C1 segment of cervical spinal cord (tissue), 14 donors: ENCODE measurements at regions not wholly inside any gene's neighbourhood (a gene's known extent, or its start where the extent isn't known, plus 50 kb on each side); places are given as distances from the start of the nearest gene placed in this dataset.
"Not testable (repeated sequence)": the region's sequence is repeated elsewhere in the genome, so short reads cannot be mapped to it uniquely, and the experiment has no call there.

ENCODE experiments used
- DNase-seq, 14 donors: peaks; one replicate each; lab custom pipeline; 2025; lab: John Stamatoyannopoulos, UW

DNA sequence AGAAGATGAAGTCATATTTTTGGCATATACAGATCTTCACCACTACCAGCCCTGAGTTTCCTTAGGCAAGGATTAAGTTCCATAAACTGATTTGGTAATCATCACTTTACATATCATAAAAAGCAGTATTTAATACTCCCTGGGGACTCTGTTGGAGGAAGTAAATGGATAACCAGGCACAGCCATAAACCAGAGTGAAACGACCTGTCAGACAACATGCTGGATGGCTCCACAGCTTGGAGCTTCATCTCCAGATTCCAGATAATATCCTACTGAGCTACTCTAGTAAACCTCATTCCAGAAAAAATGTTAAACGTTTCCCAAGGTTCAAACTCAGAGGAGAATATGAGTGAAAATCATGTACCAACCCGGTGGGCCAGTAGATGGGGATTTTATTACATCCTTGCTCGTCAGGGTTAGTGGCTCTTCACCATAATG lies 109.2 kb downstream of the BASP1 start:
- no peak for DNase-seq

DNA sequence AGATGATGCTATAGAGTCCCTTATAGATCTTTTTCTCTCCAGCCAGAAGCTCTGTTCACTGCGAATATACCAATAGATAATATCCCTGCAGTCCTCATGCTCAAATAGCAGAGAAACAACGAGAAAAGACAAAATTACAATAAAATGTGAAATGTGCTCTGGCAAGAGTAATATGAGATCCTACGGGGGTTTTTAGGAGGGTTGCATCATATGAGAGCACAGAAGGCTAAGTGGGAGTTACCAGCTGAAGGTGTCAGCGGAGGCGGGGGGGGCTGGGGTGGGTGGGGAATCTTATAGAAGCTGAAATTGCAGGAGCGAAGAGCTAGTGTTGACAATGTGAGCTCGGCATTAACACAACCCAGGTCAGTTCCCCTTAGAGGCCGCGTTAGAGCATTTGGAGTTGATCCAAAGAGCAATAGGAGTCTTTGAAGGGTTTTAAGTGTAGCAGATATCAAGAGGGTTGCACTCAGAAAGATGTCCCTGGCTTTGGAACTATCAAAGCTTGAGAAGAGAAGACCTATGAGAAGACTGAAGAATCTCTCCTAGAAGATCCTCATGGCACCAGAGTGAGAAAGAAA lies 109.7 kb downstream of the BASP1 start:
- no peak for DNase-seq

DNA sequence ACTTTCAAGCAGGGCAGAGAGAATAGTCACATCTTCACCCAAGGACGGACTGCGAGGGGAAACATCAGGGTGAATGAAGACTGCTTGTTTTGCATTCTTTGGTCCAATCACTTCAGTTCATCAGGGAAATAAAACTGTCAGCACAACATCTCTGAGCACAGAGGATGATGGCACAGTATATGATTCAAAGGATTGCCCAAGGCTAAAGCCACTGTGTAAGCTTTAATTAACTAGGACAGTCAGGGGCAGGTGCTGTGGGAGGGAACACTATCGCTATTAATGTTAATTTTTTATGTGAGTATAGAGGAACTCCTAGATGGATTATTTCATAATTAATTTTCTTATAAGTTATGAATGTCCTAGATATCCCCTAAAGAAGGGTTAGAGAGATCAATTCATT lies 112.1 kb downstream of the BASP1 start:
- DNase-seq, result no peak

DNA sequence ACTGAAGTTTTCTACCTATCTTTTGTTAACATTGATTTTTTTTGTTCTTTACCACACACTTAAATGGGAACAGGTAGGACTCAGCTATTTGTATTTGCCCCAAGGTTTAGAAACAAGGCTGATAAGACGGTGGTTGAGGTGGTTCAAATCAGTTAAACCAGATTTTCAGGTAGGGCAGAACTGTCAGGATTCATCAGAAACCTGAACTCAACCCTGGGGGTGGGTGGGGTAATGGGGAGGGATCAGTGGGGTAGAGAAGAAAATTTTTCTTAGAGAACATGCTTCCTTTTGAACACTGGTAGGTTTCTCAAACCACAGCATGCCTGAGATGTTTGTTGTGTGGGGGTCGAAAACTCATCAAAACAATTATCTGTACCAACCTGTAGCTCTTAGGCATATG lies 113.0 kb downstream of the BASP1 start:
- no peak for DNase-seq

DNA sequence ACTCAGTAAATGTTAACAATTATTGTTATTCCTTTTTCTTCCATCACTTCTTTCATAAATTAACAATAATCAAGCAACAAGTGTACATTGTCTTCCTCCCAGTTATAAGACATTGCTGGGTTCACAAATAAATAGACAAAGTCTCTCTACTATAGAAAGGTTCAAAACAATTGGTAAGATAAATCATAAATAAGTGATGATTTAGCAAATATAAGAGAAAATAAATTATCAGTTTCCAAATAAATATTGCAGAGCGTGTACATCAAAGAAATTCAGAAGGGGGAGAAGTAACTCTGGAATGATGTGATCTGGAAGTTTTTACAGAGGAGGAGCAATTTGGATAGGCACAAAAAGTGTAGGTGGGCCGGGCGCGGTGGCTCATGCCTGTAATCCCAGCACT lies 114.2 kb downstream of the BASP1 start:
- no peak for DNase-seq

DNA sequence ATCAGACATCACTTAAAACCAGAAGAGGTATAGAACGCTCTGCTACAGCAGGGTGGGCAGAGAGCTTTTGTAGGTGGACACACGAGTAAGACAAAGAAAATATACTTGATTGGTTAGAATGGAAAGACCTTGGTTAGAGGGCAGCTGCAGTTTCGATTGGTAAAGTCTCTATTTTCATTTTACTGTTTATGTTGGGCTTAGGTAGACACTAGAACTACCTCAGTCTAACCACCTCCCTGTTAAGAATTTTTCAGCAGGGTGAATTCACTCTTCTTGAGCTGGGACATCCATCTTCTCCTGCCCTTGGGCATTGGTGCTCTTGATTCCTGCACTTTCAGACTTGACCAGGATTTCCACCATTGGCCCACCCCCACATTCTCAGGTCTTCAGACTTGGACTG lies 116.3 kb downstream of the BASP1 start:
- DNase-seq, result no peak

DNA sequence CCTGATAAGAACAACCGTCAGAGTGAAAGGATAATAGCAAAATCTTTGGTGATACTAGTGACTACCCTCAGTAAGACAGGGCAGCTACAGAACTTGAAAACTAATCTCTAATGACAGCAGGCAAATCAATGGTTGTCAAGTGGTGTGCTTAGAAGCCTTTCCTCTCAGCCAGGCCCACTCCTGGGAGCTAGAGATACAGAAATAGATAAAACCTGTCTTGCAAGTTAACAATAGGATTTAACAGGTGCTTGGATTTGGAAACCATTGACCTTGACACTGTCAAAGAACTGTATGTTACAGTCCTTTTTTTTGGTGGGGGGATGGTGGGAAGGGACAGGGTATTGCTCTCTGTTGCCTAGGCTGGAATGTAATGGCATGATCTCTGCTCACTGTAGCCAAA lies 118.6 kb downstream of the BASP1 start:
- DNase-seq, result no peak

DNA sequence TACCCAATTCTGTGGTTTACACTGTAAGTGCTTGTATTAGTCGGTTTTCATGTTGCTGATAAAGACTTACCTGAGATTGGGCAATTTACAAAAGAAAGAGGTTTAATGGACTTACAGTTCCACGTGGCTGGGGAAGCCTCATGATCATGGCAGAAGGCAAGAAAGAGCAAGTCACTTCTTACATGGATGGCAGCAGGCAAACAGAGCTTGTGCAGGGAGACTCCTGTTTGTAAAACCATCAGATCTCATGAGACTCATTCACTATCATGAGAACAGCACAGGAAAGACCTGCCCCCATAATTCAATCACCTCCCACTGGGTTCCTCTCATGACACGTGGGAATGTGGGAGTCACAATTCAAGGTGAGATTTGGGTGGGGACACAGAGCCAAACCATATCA lies 119.3 kb downstream of the BASP1 start:
- DNase-seq, result not testable (repeated sequence)

DNA sequence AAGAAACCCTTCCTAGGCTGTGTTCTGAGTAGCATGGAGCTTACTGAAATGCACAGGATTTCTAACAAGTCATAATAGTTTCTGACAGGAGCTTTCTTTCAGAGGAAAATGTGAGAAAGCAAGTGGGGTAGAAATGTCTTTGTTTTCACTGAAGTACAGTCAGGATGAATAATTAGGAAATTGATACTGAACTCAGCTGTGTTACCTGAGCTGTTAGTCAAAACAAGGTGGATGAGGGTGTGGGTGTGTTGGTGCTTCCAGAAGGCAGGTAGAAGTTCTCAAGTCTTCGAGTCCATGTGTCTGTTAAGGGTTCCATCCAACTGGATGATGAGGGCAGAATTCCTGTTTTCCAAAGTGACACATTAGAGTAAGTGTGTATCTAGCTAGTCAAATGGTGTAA lies 122.4 kb downstream of the BASP1 start:
- no peak for DNase-seq

DNA sequence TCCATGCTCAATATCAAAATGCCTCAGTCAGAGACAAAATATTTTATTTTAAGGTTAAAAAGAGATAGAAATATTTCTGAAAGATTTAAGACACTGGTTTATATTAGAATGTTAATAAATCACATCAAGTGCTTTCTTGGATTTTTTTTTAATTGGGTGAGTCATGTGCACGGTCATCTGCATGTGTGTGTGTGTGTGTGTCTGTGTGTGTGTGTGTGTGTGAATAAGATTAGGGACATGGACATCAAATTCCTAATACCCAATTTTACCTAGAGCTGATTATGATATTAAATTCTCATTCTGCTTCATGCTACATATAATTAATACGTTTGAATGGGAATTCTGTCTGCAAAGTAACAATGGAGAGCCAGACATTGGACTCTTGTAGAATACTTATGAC lies 122.9 kb downstream of the BASP1 start:
- no peak for DNase-seq

DNA sequence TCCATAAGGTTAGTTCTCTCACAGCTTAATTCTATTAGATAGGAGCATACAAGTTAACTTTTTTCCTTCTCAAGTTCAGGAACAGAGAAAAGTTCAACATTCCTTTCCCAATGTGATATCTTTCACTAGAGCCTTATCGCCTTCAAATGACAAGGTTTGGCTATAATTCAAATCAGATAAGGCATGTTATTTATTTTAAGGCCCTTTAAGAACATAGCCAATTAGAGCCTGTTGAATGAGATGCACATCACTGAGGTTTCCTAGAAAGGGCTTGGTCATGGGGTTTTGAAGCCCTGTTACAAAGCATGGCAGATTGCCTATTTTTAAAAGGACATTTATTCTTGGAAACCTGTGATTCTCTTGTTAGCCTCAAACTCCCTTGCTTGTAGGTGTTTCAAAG lies 123.4 kb downstream of the BASP1 start:
- no peak for DNase-seq

DNA sequence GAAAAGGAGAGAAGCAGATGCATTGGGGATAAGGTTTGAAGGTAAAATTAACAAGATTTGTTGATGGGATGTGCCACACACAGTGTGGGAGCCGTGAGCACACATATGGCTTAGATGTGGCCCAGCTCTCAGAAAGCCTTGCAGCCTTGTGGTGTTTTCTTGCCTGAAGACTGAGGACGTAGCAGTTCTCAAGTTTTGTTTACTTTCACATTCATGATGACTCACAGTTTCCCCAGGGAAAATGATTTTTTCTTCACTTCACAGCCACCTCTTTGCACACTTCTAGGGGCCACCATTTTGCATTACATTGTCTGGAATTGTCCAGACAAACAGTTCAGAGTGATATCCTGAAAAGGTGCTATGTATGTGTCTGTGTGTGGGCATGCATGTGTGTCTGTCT lies 126.2 kb downstream of the BASP1 start:
- DNase-seq, result no peak

DNA sequence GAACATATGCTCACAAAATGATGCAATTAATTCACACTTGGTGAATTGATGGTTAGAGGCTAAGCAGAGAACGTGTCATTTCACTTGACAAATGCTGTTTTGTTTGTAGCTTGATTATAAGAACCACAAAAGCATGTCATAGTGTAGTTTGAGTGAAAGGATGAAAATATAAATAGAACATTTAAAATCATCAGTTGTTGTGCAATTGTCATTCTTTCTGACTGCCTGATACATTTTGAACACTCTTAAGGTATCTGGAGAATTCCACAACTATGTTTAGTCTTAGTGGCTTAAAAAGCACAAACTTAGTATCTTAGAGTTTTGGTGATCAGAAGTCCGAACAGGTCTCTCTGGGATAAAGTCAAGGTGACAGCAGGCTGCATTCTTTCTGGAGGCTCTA lies 129.4 kb downstream of the BASP1 start:
- no peak for DNase-seq

DNA sequence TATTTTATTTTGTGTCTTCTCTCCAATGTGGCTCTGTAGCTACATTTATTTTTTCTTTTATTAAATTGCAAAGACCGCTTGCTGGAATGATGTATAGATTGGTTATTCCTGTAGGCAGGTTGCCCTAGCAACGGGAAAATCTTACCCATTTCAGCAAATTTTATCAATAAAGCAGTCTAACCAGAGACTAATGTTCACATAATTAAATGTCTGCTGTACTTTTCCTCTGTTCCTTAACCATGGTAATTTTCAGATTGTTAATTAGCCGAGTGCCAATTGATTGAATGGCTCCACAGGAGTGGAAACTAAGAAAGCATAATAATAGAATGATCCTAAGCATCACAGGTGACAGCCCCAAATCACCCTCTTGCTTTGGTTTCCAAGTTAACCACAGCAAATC lies 134.8 kb downstream of the BASP1 start:
- no peak for DNase-seq

DNA sequence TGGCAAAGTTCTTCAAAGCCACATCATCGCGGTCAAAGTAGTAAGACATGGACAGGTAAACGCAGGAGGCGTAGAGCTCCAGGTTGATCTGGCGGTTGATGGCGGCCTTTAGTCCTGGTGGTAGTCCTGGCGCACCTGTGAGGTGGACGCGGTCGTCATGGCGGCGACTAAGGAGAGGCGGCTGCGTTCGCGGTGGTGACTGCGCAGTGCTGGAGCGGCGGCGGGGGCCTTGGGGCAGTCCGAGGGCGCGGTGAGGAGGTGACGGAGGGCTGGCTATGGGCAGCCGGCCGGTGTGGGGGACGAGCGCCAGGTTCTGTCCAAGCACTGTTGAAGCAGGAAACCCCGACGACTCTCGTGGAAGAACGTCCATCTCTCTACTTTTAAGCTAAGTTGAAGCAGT lies 136.8 kb downstream of the BASP1 start:
- no peak for DNase-seq

DNA sequence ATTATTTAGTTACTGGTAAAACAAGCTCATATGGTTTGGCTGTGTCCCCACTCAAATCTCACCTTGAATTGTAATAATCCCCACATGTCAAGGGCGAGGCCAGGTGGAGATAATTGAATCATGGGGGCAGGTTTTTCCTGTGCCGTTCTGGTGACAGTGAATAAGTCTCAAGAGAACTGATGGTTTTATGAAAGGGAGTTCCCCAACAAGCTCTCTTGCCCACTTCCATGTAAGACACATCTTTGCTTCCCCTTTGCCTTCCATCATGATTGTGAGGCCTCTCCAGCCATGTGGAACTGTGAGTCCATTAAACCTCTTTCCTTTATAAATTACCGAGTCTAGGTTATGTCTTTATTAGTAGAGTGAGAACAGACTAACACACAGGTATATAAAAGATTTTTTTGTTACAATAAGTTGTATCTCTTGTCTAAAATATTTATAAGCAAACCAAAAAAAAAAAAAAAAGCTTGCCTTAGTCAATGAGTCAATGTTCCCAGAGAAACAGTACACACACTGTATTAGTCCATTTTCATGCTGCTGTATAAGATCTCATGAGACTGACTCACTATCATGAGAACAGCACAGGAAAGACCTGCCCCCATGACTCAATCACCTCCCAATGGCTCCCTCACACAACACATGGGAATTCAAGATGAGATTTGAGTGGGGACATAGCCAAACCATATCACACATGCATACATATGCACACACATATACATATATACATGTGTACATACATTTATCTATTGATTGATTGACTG lies 138.3 kb downstream of the BASP1 start:
- no peak for DNase-seq

DNA sequence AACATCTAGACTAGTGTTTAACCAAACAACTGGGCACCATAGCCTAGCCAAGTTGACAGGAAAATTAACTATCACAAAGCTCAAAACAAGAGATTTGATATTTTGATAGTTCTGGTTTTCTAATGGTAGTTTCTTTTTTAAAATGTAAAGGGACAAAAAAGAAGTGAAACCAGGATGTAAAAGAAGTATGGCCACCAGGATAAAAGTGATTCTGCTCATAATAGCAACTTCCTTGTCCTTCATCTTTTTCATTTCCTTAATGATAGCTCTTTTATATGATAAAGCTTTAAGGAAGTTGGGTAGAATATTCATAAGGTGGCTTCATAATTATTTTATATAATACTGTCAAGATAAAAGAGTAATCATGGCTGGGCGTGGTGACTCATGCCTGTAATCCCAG lies 139.1 kb downstream of the BASP1 start:
- DNase-seq, result no peak

DNA sequence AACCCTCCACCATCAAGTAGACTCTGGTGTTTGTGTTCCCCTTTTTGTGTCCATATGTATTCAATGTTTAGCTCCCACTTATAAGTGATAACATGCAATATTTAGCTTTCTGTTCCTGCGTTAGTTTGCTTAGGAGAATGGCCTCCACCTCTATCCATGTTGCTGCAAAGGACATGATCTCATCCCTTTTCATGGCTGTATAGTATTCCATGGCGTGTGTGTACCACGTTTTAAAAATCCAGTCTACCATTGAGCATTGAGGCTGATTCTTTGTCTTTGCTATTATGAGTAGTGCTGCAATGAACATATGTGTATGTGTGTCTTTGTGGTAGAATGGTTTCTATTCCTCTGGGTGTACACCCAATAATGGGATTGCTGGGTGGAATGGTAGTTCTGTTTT lies 140.1 kb downstream of the BASP1 start:
- DNase-seq, result no peak

DNA sequence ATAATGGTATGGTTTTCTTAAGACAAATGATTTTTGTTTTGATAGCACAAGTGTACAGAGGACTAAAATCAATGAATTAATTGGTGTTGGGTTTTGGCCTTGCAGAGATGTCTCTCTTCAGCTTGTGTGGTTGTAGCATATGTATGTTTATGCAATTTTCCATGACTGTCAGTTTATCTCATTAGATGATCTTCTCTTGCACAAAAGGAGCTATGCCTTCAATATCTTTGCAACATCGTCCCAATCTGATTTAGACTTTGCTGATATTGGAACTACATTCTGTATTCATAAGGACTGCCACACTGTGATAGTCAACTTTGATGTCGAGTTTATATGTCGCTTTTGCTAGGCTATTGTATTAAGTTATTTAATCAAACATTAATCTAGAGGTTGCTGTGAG lies 140.0 kb upstream of the TAF11L2 start:
- DNase-seq, result no peak

DNA sequence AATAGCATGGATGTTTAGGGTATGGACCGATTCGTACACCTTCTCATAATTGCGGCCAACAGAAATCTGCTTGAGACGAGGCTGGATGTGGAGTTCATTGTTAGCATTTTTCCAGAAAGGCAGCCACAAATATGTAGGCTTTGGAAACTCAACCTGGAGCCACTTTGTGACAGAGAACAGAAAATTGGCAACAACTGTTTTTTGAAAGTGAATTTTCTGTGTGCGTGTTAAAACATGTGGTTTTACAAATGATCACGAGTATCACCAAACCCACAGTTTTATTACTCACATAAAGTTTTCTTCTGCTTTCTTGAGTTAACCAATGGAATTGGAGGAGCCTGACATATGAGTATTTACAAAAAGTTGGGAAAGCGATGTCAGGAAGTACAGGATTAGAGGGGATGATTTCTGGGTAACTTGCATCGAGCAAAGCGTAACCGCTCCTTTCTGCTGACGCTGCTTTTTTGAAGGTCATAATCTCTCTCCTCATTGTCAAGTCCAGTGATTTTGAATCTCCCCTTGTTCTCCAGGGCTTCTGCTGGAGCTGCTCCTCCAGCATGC lies 138.5 kb upstream of the TAF11L2 start:
- DNase-seq, result no peak

DNA sequence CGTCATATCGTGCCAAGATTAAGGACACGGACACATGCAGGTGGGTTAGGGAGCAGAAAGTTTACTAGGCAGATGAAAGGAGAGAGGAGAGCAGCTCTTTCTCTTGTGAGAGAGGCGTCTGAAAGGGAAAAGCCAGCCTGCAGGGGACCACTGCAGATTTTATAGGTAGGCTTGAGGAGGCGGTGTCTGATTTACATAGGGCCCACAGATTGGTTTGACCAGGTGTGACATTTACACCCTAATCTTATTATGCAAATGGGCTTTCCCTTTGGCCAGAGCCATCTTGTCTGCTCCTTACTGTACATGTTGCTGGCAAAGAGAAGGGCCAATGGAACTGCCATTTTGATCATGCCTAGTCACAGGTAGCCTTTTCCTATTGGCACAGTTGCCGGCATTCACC lies 137.2 kb upstream of the TAF11L2 start:
- no peak for DNase-seq

DNA sequence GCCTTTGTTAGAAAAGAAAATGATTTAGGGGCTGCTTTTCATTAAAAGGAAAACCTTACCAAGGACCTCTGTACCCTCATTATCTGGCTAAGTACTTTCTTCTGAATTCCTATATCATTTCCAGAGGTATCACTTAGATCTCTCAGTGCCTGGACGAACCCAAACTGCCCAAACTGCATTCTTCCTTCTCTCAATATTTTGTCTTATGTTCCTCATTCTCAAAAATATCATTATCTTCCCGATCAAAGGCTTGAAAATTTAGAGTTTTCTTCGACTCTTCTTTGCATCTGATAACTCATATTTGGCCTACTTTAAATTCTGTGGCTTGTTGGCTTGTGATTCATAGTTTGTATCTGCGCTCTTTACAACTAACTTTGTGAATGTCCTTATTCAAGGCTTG lies 136.7 kb upstream of the TAF11L2 start:
- DNase-seq, result no peak
